Stimulated activated CD4-positive, alpha-beta T cell treated with anti-CD3 and anti-CD28 coated beads, Interleukin-2, amount 100 ng/mL, for 24 hours (primary cell): ENCODE measurements at regions not wholly inside any gene's neighbourhood (a gene's known extent, or its start where the extent isn't known, plus 50 kb on each side); places are given as distances from the start of the nearest gene placed in this dataset.

Experiments used
- DNase-seq, 2 donors: peaks; one replicate each; pipeline ENCODE4 v3.0.0-alpha.2; 2020

- DNase-seq = no peak
Observed at GRCh38 chr2:118557791-118558190, 289.7 kb downstream of the EN1 start.

- DNase-seq = no peak
Observed at GRCh38 chr2:118557016-118557415, 290.4 kb downstream of the EN1 start.

GRCh38 chr2:118554616-118555015 lies 292.8 kb downstream of the EN1 start:
- DNase-seq = no peak

- no peak for DNase-seq
Observed at GRCh38 chr2:118549503-118549902, 297.9 kb downstream of the EN1 start.

GRCh38 chr2:118548880-118549488 lies 298.5 kb downstream of the EN1 start:
- no peak for DNase-seq

- no peak for DNase-seq
Observed at GRCh38 chr2:118539290-118539689, 308.2 kb downstream of the EN1 start.

GRCh38 chr2:118536306-118536705 lies 311.1 kb downstream of the EN1 start:
- DNase-seq = no peak

- no peak for DNase-seq
Observed at GRCh38 chr2:118535818-118536212, 311.6 kb downstream of the EN1 start.

GRCh38 chr2:118535171-118535817 lies 312.2 kb downstream of the EN1 start:
- no peak for DNase-seq

GRCh38 chr2:118530976-118531375 lies 316.5 kb downstream of the EN1 start:
- no peak for DNase-seq

GRCh38 chr2:118529908-118530599 lies 317.4 kb downstream of the EN1 start:
- DNase-seq = no peak

GRCh38 chr2:118527571-118527970 lies 319.9 kb downstream of the EN1 start:
- no peak for DNase-seq

- DNase-seq = no peak
Observed at GRCh38 chr2:118525346-118525745, 322.1 kb downstream of the EN1 start.

GRCh38 chr2:118524911-118525310 lies 322.5 kb downstream of the EN1 start:
- no peak for DNase-seq

GRCh38 chr2:118523761-118524160 lies 323.7 kb downstream of the EN1 start:
- DNase-seq = no peak

- DNase-seq = no peak
Observed at GRCh38 chr2:118521960-118522359, 325.5 kb downstream of the EN1 start.

GRCh38 chr2:118521272-118521671 lies 326.2 kb downstream of the EN1 start:
- no peak for DNase-seq

GRCh38 chr2:118520246-118520645 lies 327.2 kb downstream of the EN1 start:
- DNase-seq = no peak

- no peak for DNase-seq
Observed at GRCh38 chr2:118519511-118519910, 327.9 kb downstream of the EN1 start.

GRCh38 chr2:118510807-118511206 lies 336.6 kb downstream of the EN1 start:
- DNase-seq = no peak

GRCh38 chr2:118509319-118510004 lies 338.0 kb downstream of the EN1 start:
- no peak for DNase-seq

- no peak for DNase-seq
Observed at GRCh38 chr2:118508282-118508681, 339.2 kb downstream of the EN1 start.

GRCh38 chr2:118505436-118505835 lies 342.0 kb downstream of the EN1 start:
- no peak for DNase-seq

GRCh38 chr2:118502106-118502505 lies 345.3 kb downstream of the EN1 start:
- no peak for DNase-seq
